Mucosa of rectum (tissue), 2 donors: ENCODE measurements at regions not wholly inside any gene's neighbourhood (a gene's known extent, or its start where the extent isn't known, plus 50 kb on each side); places are given as distances from the start of the nearest gene placed in this dataset.

Source experiments
- H3K27ac ChIP-seq, 2 donors: one replicate each; pipeline ENCODE4 v1.7.0; 2013; ENCODE audit warnings: inconsistent platforms in 2 of 2, low read depth in 2 of 2, low read length in 2 of 2
- H3K27me3 ChIP-seq, 2 donors: one replicate each; pipeline ENCODE4 v1.7.0; 2013; ENCODE audit warnings: low read length in 2 of 2; ENCODE audit not compliant: control insufficient read depth in 2 of 2, insufficient read depth in 2 of 2
- H3K36me3 ChIP-seq, 2 donors: one replicate each; pipeline ENCODE4 v1.7.0; 2013; ENCODE audit warnings: low read length in 2 of 2; ENCODE audit not compliant: control insufficient read depth in 2 of 2, insufficient read depth in 2 of 2
- H3K4me1 ChIP-seq, 2 donors: one replicate each; pipeline ENCODE4 v1.7.0; 2013; ENCODE audit warnings: low read length in 2 of 2, mild to moderate bottlenecking in 1 of 2; ENCODE audit not compliant: control insufficient read depth in 2 of 2, insufficient read depth in 2 of 2
- H3K4me3 ChIP-seq, 2 donors: one replicate each; pipeline ENCODE4 v1.7.0; 2013; ENCODE audit warnings: low read length in 2 of 2
- H3K9ac ChIP-seq, 2 donors: one replicate each; pipeline ENCODE4 v1.7.0; 2013; ENCODE audit warnings: low read length in 2 of 2, low read depth in 1 of 2, mild to moderate bottlenecking in 1 of 2
- H3K9me3 ChIP-seq, 2 donors: one replicate each; pipeline ENCODE4 v1.7.0; 2013; ENCODE audit warnings: low read length in 2 of 2; ENCODE audit not compliant: control insufficient read depth in 2 of 2
- donor health status: healthy.
- donor health status: Normal muscosa, but diverticular disease.

GRCh38 chr12:88752183-88752582 is 171.9 kb upstream of the KITLG start:
- no peaks in the 10 kb centered on the region for H3K36me3 ChIP-seq
- H3K9ac ChIP-seq = no peak overlapping the region
- H3K4me1 ChIP-seq = peaks cover 3 to 39% of the 10 kb centered on the region in 2 donors
- no peaks in the 10 kb centered on the region for H3K9me3 ChIP-seq
- peak overlapping the region in 1 of 2 donors; percentile 37 for H3K4me3 ChIP-seq
- H3K27me3 ChIP-seq = no peaks in the 10 kb centered on the region
- H3K27ac ChIP-seq = peak overlapping the region; percentile 12 to 48

GRCh38 chr12:88750867-88751543 is 170.7 kb upstream of the KITLG start:
- Histone ChIP-seq H3K4me1 (peaks cover 3 to 44% of the 10 kb centered on the region in 2 donors), H3K4me3 (no peak overlapping the region), H3K27ac (no peak overlapping the region), H3K9me3 (no peaks in the 10 kb centered on the region), H3K36me3 (no peaks in the 10 kb centered on the region), H3K27me3 (no peaks in the 10 kb centered on the region), H3K9ac (no peak overlapping the region)

GRCh38 chr12:88746386-88746785 is 166.1 kb upstream of the KITLG start:
- Histone ChIP-seq H3K27ac (no peak overlapping the region), H3K9me3 (no peaks in the 10 kb centered on the region), H3K36me3 (no peaks in the 10 kb centered on the region), H3K4me1 (peaks cover 0 to 29% of the 10 kb centered on the region in 2 donors), H3K9ac (no peak overlapping the region), H3K4me3 (no peak overlapping the region), H3K27me3 (no peaks in the 10 kb centered on the region)

- Histone ChIP-seq H3K27ac (no peak overlapping the region), H3K4me1 (peaks cover 0 to 12% of the 10 kb centered on the region in 2 donors), H3K9ac (no peak overlapping the region)
These were observed 163.8 kb upstream of the KITLG start for GRCh38 chr12:88743946-88744685.

GRCh38 chr12:88737838-88738472 is 157.7 kb upstream of the KITLG start:
- no peaks in the 10 kb centered on the region for H3K9me3 ChIP-seq
- no peak overlapping the region for H3K27ac ChIP-seq

More at GRCh38 chr12:88743946-88744685, 163.8 kb upstream of the KITLG start:
- Histone ChIP-seq H3K9me3 (no peaks in the 10 kb centered on the region), H3K36me3 (no peaks in the 10 kb centered on the region), H3K27me3 (no peaks in the 10 kb centered on the region), H3K4me3 (no peak overlapping the region)

GRCh38 chr12:88736031-88736430 is 155.8 kb upstream of the KITLG start:
- Histone ChIP-seq H3K9me3 (no peaks in the 10 kb centered on the region), H3K27ac (no peak overlapping the region), H3K4me1 (no peaks in the 10 kb centered on the region), H3K4me3 (no peak overlapping the region), H3K36me3 (no peaks in the 10 kb centered on the region), H3K27me3 (no peaks in the 10 kb centered on the region), H3K9ac (no peak overlapping the region)

More at GRCh38 chr12:88737838-88738472, 157.7 kb upstream of the KITLG start:
- no peak overlapping the region for H3K4me3 ChIP-seq
- no peak overlapping the region for H3K9ac ChIP-seq
- no peaks in the 10 kb centered on the region for H3K36me3 ChIP-seq
- no peaks in the 10 kb centered on the region for H3K4me1 ChIP-seq
- H3K27me3 ChIP-seq = no peaks in the 10 kb centered on the region

- Histone ChIP-seq H3K4me1 (no peaks in the 10 kb centered on the region), H3K9me3 (no peaks in the 10 kb centered on the region), H3K9ac (no peak overlapping the region), H3K36me3 (no peaks in the 10 kb centered on the region), H3K27ac (no peak overlapping the region), H3K4me3 (no peak overlapping the region), H3K27me3 (no peaks in the 10 kb centered on the region)
These were observed 152.7 kb upstream of the KITLG start for GRCh38 chr12:88733008-88733407.

GRCh38 chr12:88729196-88729595 is 148.9 kb upstream of the KITLG start:
- H3K9me3 ChIP-seq = no peaks in the 10 kb centered on the region
- H3K4me3 ChIP-seq = no peak overlapping the region
- H3K27me3 ChIP-seq = no peaks in the 10 kb centered on the region
- H3K9ac ChIP-seq = no peak overlapping the region
- no peaks in the 10 kb centered on the region for H3K36me3 ChIP-seq
- H3K27ac ChIP-seq = no peak overlapping the region
- H3K4me1 ChIP-seq = no peaks in the 10 kb centered on the region

GRCh38 chr12:88726806-88727720 is 146.8 kb upstream of the KITLG start:
- no peaks in the 10 kb centered on the region for H3K36me3 ChIP-seq
- H3K4me1 ChIP-seq = no peaks in the 10 kb centered on the region
- no peak overlapping the region for H3K27ac ChIP-seq
- no peak overlapping the region for H3K9ac ChIP-seq
- H3K9me3 ChIP-seq = no peaks in the 10 kb centered on the region
- no peak overlapping the region for H3K4me3 ChIP-seq
- no peaks in the 10 kb centered on the region for H3K27me3 ChIP-seq
